ENCODE measurements at regions not wholly inside any gene's neighbourhood (a gene's known extent, or its start where the extent isn't known, plus 50 kb on each side); places are given as distances from the start of the nearest gene placed in this dataset.
"Not testable (repeated sequence)": the region's sequence is repeated elsewhere in the genome, so short reads cannot be mapped to it uniquely, and the experiment has no call there.

GRCh38 chr18:14978191-14978590 lies 230.2 kb downstream of the ANKRD30B start:
- peaks cover 8% of the 10 kb centered on the region for H3K9me3 Mint-ChIP-seq (ENCODE audit: low read depth, unreplicated experiment)
- TF ChIP-seq CTCF (IDR thresholded peaks at IDR 0.05; ENCODE audit: unreplicated experiment), result no peak
- H3K4me1 Mint-ChIP-seq (ENCODE audit: low read depth, unreplicated experiment), result peaks cover 35% of the 10 kb centered on the region
- intact Hi-C loops (cut with micrococcal nuclease; ENCODE audit: unreplicated experiment), result no loop called here
- BruUV-seq (replicated peaks), result no TSS peak
- H3K27ac Mint-ChIP-seq (ENCODE audit: unreplicated experiment), result no peak overlapping the region
- no peak overlapping the region for H3K4me3 Mint-ChIP-seq (ENCODE audit: low read depth, unreplicated experiment)
- no peak for DNase-seq
- H3K36me3 Mint-ChIP-seq (ENCODE audit: insufficient read depth, unreplicated experiment), result peaks cover 5% of the 10 kb centered on the region
- CTCF ChIA-PET, result no interaction called here
- H3K27me3 Mint-ChIP-seq (ENCODE audit: unreplicated experiment), result no peaks in the 10 kb centered on the region

GRCh38 chr18:14978962-14979535 lies 231.1 kb downstream of the ANKRD30B start:
- peaks cover 5% of the 10 kb centered on the region for H3K36me3 Mint-ChIP-seq (ENCODE audit: insufficient read depth, unreplicated experiment)
- peak; percentile 66 for DNase-seq
- no TSS peak for BruUV-seq (replicated peaks)
- H3K27me3 Mint-ChIP-seq (ENCODE audit: unreplicated experiment), result no peaks in the 10 kb centered on the region
- peaks cover 27% of the 10 kb centered on the region for H3K4me1 Mint-ChIP-seq (ENCODE audit: low read depth, unreplicated experiment)
- CTCF ChIA-PET, result no interaction called here
- intact Hi-C loops (cut with micrococcal nuclease; ENCODE audit: unreplicated experiment), result no loop called here
- H3K27ac Mint-ChIP-seq (ENCODE audit: unreplicated experiment), result no peak overlapping the region
- TF ChIP-seq CTCF (IDR thresholded peaks at IDR 0.05; ENCODE audit: unreplicated experiment), result peak; percentile 47
- no peak overlapping the region for H3K4me3 Mint-ChIP-seq (ENCODE audit: low read depth, unreplicated experiment)
- H3K9me3 Mint-ChIP-seq (ENCODE audit: low read depth, unreplicated experiment), result peaks cover 8% of the 10 kb centered on the region

GRCh38 chr18:14979875-14980274 lies 231.9 kb downstream of the ANKRD30B start:
- no peak for TF ChIP-seq CTCF (IDR thresholded peaks at IDR 0.05; ENCODE audit: unreplicated experiment)
- peaks cover 18% of the 10 kb centered on the region for H3K4me1 Mint-ChIP-seq (ENCODE audit: low read depth, unreplicated experiment)
- peaks cover 8% of the 10 kb centered on the region for H3K9me3 Mint-ChIP-seq (ENCODE audit: low read depth, unreplicated experiment)
- CTCF ChIA-PET, result no interaction called here
- peaks cover 5% of the 10 kb centered on the region for H3K36me3 Mint-ChIP-seq (ENCODE audit: insufficient read depth, unreplicated experiment)
- BruUV-seq (replicated peaks), result no TSS peak
- no peak overlapping the region for H3K27ac Mint-ChIP-seq (ENCODE audit: unreplicated experiment)
- H3K27me3 Mint-ChIP-seq (ENCODE audit: unreplicated experiment), result no peaks in the 10 kb centered on the region
- no peak overlapping the region for H3K4me3 Mint-ChIP-seq (ENCODE audit: low read depth, unreplicated experiment)
- intact Hi-C loops (cut with micrococcal nuclease; ENCODE audit: unreplicated experiment), result no loop called here
- DNase-seq, result no peak

GRCh38 chr18:14984531-14984930 lies 236.6 kb downstream of the ANKRD30B start:
- DNase-seq; H3K36me3 Mint-ChIP-seq (ENCODE audit: insufficient read depth, unreplicated experiment); H3K27ac Mint-ChIP-seq (ENCODE audit: unreplicated experiment); intact Hi-C loops (cut with micrococcal nuclease; ENCODE audit: unreplicated experiment); H3K27me3 Mint-ChIP-seq (ENCODE audit: unreplicated experiment); CTCF ChIA-PET; H3K4me1 Mint-ChIP-seq (ENCODE audit: low read depth, unreplicated experiment); H3K4me3 Mint-ChIP-seq (ENCODE audit: low read depth, unreplicated experiment); H3K9me3 Mint-ChIP-seq (ENCODE audit: low read depth, unreplicated experiment); BruUV-seq (replicated peaks): not testable (repeated sequence)

- not testable (repeated sequence) for H3K27me3 Mint-ChIP-seq (ENCODE audit: unreplicated experiment); BruUV-seq (replicated peaks); DNase-seq
Measured at GRCh38 chr18:14985291-14986013, 237.5 kb downstream of the ANKRD30B start.

DNA sequence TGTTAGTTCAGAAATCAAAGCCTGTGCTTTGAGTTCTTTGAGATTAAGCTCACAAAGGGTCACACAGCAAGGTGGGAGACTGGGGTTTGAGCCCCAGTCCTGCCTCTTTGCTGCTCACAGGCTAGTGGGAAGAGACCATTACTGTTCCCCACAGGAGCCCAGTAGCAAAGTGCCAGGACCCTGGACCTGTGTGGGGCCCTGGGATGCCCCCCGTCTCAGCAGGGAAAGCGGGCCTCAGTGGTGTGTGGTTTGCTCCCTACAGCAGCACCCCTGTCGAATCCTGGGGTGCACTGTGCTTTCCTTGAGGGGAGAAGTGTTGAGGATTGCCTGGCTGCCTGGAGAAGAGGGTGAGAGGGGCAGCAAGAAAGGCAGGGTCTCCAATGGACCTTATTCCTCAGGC lies 239.4 kb downstream of the ANKRD30B start:
- DNase-seq; H3K4me1 Mint-ChIP-seq (ENCODE audit: low read depth, unreplicated experiment); H3K36me3 Mint-ChIP-seq (ENCODE audit: insufficient read depth, unreplicated experiment); CTCF ChIA-PET; intact Hi-C loops (cut with micrococcal nuclease; ENCODE audit: unreplicated experiment); H3K9me3 Mint-ChIP-seq (ENCODE audit: low read depth, unreplicated experiment); H3K27ac Mint-ChIP-seq (ENCODE audit: unreplicated experiment); H3K4me3 Mint-ChIP-seq (ENCODE audit: low read depth, unreplicated experiment); BruUV-seq (replicated peaks); H3K27me3 Mint-ChIP-seq (ENCODE audit: unreplicated experiment): not testable (repeated sequence)

More at GRCh38 chr18:14985291-14986013, 237.5 kb downstream of the ANKRD30B start:
- intact Hi-C loops (cut with micrococcal nuclease; ENCODE audit: unreplicated experiment); H3K4me3 Mint-ChIP-seq (ENCODE audit: low read depth, unreplicated experiment); H3K36me3 Mint-ChIP-seq (ENCODE audit: insufficient read depth, unreplicated experiment); H3K4me1 Mint-ChIP-seq (ENCODE audit: low read depth, unreplicated experiment); H3K9me3 Mint-ChIP-seq (ENCODE audit: low read depth, unreplicated experiment); CTCF ChIA-PET; H3K27ac Mint-ChIP-seq (ENCODE audit: unreplicated experiment): not testable (repeated sequence)

GRCh38 chr18:14987960-14988710 lies 240.2 kb downstream of the ANKRD30B start:
- H3K9me3 Mint-ChIP-seq (ENCODE audit: low read depth, unreplicated experiment); BruUV-seq (replicated peaks); intact Hi-C loops (cut with micrococcal nuclease; ENCODE audit: unreplicated experiment); H3K27ac Mint-ChIP-seq (ENCODE audit: unreplicated experiment); DNase-seq; H3K27me3 Mint-ChIP-seq (ENCODE audit: unreplicated experiment); H3K4me3 Mint-ChIP-seq (ENCODE audit: low read depth, unreplicated experiment); CTCF ChIA-PET; H3K4me1 Mint-ChIP-seq (ENCODE audit: low read depth, unreplicated experiment); H3K36me3 Mint-ChIP-seq (ENCODE audit: insufficient read depth, unreplicated experiment): not testable (repeated sequence)
